Esophagus muscularis mucosa (tissue), 4 donors: ENCODE measurements at regions not wholly inside any gene's neighbourhood (a gene's known extent, or its start where the extent isn't known, plus 50 kb on each side); places are given as distances from the start of the nearest gene placed in this dataset.

Source experiments
- DNase-seq: peaks from one replicate; pipeline ENCODE4 v3.0.0-alpha.2; 2017; ENCODE audit errors: extremely low spot score
- H3K27ac ChIP-seq, 4 donors: fragments of 200-600 bp; sonication (generic); replicated peaks in 1 of 4; 1 replicate in 3 of 4; 2 replicates in 1 of 4; pipeline ENCODE4 v1.5.1; 2016 to 2019; ENCODE audit warnings: mild to moderate bottlenecking in 1 of 4
- H3K27me3 ChIP-seq, 4 donors: fragments of 200-600 bp; sonication (generic); one replicate each; pipeline versions ENCODE4 v1.5.1 to v1.6.0; 2016 to 2019
- H3K36me3 ChIP-seq, 4 donors: fragments of 200-600 bp; sonication (generic); one replicate each; pipeline ENCODE4 v1.5.1; 2016 to 2019
- H3K4me1 ChIP-seq, 4 donors: fragments of 200-600 bp; sonication (generic); one replicate each; pipeline ENCODE4 v1.5.1; 2016 to 2019
- H3K4me3 ChIP-seq, 4 donors: fragments of 200-600 bp; sonication (generic); 1 replicate in 2 of 4; 2 replicates in 2 of 4; pipeline ENCODE4 v1.5.1; 2016 to 2019; ENCODE audit warnings: mild to moderate bottlenecking in 4 of 4, moderate library complexity in 1 of 4
- H3K9me3 ChIP-seq, 4 donors: fragments of 200-600 bp; sonication (generic); 1 replicate in 3 of 4; 2 replicates in 1 of 4; pipeline ENCODE4 v1.5.1; 2016 to 2019
- EP300 ChIP-seq: sonication (generic); formaldehyde crosslinking; IDR thresholded peaks from one replicate; pipeline ENCODE4 v1.6.1; 2017; ENCODE audit warnings: antibody characterized with exemption
- POLR2A ChIP-seq: fragments of 450-650 bp; IDR thresholded peaks from one replicate; pipeline ENCODE4 v1.6.1; 2017; ENCODE audit warnings: antibody characterized with exemption, moderate library complexity, mild to moderate bottlenecking, low read depth
- POLR2AphosphoS5 ChIP-seq, 2 donors: sonication (generic); formaldehyde crosslinking; IDR thresholded peaks; one replicate each; pipeline ENCODE4 v1.6.1; 2017; ENCODE audit warnings: antibody characterized with exemption in 2 of 2
- WGBS: methylation state at CpG from one replicate; pipeline ENCODE4 v1.1.5; 2018; 5-methylcytosine and 5-hydroxymethylcytosine counted together
- intact Hi-C: fragments of 100-400 bp; cut with DNase I; formaldehyde crosslinking; loops from one replicate; pipeline ENCODE4 v1.15.1; 2023
- TF ChIP-seq, protein P1 (sequence below), 3 experiments: fragments of 200-600 bp in 2 of 3; fragments of 450-650 bp in 1 of 3; sonication (generic) in 2 of 3; IDR thresholded peaks; one replicate each; pipeline ENCODE4 v1.5.1; 2017 to 2019; ENCODE audit warnings: antibody characterized with exemption in 3 of 3, mild to moderate bottlenecking in 2 of 3, moderate library complexity in 1 of 3

GRCh38 chr12:131487388-131488124 lies 223.3 kb upstream of the SFSWAP start:
- no peak for DNase-seq
- Histone ChIP-seq H3K9me3 (no peaks in the 10 kb centered on the region), H3K27me3 (peaks cover 0 to 5% (median 0%) of the 10 kb centered on the region in 4 donors), H3K4me3 (no peak overlapping the region), H3K27ac (no peak overlapping the region), H3K36me3 (no peaks in the 10 kb centered on the region), H3K4me1 (peaks cover 0 to 13% (median 5%) of the 10 kb centered on the region in 4 donors)
- TF ChIP-seq POLR2A (no peak), POLR2AphosphoS5 (IDR thresholded peaks at IDR 0.05) (no peak)
- TF ChIP-seq, protein P1, sequence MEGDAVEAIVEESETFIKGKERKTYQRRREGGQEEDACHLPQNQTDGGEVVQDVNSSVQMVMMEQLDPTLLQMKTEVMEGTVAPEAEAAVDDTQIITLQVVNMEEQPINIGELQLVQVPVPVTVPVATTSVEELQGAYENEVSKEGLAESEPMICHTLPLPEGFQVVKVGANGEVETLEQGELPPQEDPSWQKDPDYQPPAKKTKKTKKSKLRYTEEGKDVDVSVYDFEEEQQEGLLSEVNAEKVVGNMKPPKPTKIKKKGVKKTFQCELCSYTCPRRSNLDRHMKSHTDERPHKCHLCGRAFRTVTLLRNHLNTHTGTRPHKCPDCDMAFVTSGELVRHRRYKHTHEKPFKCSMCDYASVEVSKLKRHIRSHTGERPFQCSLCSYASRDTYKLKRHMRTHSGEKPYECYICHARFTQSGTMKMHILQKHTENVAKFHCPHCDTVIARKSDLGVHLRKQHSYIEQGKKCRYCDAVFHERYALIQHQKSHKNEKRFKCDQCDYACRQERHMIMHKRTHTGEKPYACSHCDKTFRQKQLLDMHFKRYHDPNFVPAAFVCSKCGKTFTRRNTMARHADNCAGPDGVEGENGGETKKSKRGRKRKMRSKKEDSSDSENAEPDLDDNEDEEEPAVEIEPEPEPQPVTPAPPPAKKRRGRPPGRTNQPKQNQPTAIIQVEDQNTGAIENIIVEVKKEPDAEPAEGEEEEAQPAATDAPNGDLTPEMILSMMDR (IDR thresholded peaks at IDR 0.05): no peak
- intact Hi-C loops: no loop called here
- 41% methylated on average over 9 of the region's 9 CpGs for WGBS

DNA sequence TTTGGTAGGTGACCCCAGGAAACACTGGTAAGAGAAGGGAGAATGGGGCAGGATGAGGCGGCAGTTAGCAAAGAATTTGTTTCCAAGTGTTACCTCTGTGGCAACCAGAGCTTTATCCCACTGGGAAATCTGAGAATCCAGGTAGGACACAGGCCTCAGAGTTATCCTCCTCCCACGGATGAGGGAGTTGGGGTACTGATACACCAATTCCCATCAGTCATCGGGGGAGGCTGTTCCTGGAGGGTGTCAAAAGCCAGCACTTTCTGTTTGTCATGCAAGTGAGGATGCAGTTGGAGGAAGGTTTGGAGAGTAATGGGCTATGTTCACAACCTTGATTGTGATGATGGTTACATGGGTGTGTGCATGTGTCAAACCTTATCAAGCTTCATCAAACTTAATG lies 221.2 kb upstream of the SFSWAP start:
- no peak for DNase-seq
- no peak for TF ChIP-seq EP300
- TF ChIP-seq, protein P1 (IDR thresholded peaks at IDR 0.05): no peak
- TF ChIP-seq POLR2A: no peak
- TF ChIP-seq POLR2AphosphoS5 (IDR thresholded peaks at IDR 0.05): no peak
- no peak overlapping the region for H3K4me3 ChIP-seq
- peaks cover 0 to 17% (median 0%) of the 10 kb centered on the region in 4 donors for H3K27me3 ChIP-seq
- H3K9me3 ChIP-seq: no peaks in the 10 kb centered on the region
- H3K4me1 ChIP-seq: peaks cover 0 to 13% (median 5%) of the 10 kb centered on the region in 4 donors
- no peak overlapping the region for H3K27ac ChIP-seq
- intact Hi-C loops: no loop called here
- no peaks in the 10 kb centered on the region for H3K36me3 ChIP-seq
- 89% methylated on average over 3 of the region's 3 CpGs for WGBS

DNA sequence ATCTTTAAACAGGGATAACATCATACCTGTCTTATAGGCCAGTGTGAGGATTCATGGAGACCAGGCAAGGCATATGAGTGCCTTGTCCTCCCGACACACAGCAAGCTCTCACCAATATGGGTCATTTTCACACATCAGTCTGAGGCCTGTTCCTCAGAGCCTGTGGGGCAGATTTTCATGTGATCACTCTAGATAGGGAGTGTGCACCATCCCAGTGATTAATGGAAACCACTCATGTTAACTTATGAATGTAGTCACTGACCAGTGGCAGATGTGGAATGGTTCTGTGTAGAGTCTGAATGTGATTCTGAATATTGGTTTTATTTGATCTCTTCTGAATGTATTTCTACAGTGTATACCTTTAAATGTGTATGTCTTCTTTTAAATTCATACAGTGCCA lies 219.7 kb upstream of the SFSWAP start:
- 92% methylated on average over 1 of the region's 1 CpG for WGBS
- Histone ChIP-seq H3K4me3 (no peak overlapping the region), H3K27ac (no peak overlapping the region), H3K4me1 (peaks cover 0 to 13% (median 5%) of the 10 kb centered on the region in 4 donors), H3K27me3 (peaks cover 0 to 22% (median 0%) of the 10 kb centered on the region in 4 donors), H3K36me3 (no peaks in the 10 kb centered on the region), H3K9me3 (no peaks in the 10 kb centered on the region)
- intact Hi-C loops: no loop called here
- TF ChIP-seq EP300 (no peak), POLR2AphosphoS5 (IDR thresholded peaks at IDR 0.05) (no peak), POLR2A (no peak)
- TF ChIP-seq, protein P1 (IDR thresholded peaks at IDR 0.05): no peak
- DNase-seq: no peak

DNA sequence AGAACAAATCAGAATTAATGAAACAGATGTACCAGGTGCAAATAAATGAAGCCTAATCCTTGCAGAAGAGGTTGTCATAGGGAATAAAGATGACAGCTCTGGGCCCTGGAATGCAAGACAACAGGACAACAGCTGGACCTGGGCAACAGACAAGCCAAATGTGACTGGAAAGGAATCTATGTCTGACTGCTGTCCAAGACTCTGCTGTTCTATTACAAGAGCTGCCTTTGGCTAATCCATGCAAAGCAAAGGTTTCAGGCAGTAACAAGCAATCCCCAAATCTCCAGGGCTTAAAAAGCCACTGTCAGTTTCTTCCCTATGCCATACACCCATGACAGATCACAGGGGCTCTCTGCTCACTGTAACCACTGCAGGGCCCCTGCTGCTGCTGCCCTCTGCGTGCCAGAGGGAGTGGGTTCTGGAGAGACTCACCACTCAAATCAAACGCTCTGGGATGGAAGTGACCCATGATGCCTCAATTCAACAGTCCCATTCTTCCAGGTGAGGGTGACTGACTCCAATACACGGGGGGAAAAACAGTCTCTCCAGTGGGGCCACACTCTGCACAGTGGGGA lies 218.9 kb upstream of the SFSWAP start:
- DNase-seq: no peak
- Histone ChIP-seq H3K9me3 (no peaks in the 10 kb centered on the region), H3K4me3 (no peak overlapping the region), H3K27ac (no peak overlapping the region), H3K4me1 (peaks cover 0 to 13% (median 5%) of the 10 kb centered on the region in 4 donors), H3K27me3 (peaks cover 0 to 22% (median 0%) of the 10 kb centered on the region in 4 donors), H3K36me3 (no peaks in the 10 kb centered on the region)
- intact Hi-C loops: no loop called here
- WGBS: 80% methylated on average over 1 of the region's 3 CpGs
- TF ChIP-seq EP300 (no peak), POLR2A (no peak), POLR2AphosphoS5 (IDR thresholded peaks at IDR 0.05) (no peak)
- TF ChIP-seq, protein P1 (IDR thresholded peaks at IDR 0.05): no peak
